ENCODE measurements at regions not wholly inside any gene's neighbourhood (a gene's known extent, or its start where the extent isn't known, plus 50 kb on each side); places are given as distances from the start of the nearest gene placed in this dataset.

- H3K27me3 ChIP-seq = no peaks in the 10 kb centered on the region
Observed at GRCh38 chr2:66324909-66325528, 109.9 kb upstream of the MEIS1 start.

GRCh38 chr2:66324356-66324755, 110.6 kb upstream of the MEIS1 start:
- Histone ChIP-seq H3K27ac (no peak overlapping the region), H3K36me3 (no peaks in the 10 kb centered on the region), H3K4me1 (no peaks in the 10 kb centered on the region), H3K9me3 (no peaks in the 10 kb centered on the region), H3K27me3 (no peaks in the 10 kb centered on the region), H3K4me3 (no peak overlapping the region)
- DNase-seq = no peak
- TF ChIP-seq POLR2A (IDR thresholded peaks at IDR 0.05) = no peak
- TF ChIP-seq, protein P1, sequence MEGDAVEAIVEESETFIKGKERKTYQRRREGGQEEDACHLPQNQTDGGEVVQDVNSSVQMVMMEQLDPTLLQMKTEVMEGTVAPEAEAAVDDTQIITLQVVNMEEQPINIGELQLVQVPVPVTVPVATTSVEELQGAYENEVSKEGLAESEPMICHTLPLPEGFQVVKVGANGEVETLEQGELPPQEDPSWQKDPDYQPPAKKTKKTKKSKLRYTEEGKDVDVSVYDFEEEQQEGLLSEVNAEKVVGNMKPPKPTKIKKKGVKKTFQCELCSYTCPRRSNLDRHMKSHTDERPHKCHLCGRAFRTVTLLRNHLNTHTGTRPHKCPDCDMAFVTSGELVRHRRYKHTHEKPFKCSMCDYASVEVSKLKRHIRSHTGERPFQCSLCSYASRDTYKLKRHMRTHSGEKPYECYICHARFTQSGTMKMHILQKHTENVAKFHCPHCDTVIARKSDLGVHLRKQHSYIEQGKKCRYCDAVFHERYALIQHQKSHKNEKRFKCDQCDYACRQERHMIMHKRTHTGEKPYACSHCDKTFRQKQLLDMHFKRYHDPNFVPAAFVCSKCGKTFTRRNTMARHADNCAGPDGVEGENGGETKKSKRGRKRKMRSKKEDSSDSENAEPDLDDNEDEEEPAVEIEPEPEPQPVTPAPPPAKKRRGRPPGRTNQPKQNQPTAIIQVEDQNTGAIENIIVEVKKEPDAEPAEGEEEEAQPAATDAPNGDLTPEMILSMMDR (IDR thresholded peaks at IDR 0.05) = no peak

More at GRCh38 chr2:66324909-66325528, 109.9 kb upstream of the MEIS1 start:
- no peak overlapping the region for H3K27ac ChIP-seq
- TF ChIP-seq POLR2A (IDR thresholded peaks at IDR 0.05) = no peak
- TF ChIP-seq, protein P1 (IDR thresholded peaks at IDR 0.05) = no peak
- no peaks in the 10 kb centered on the region for H3K9me3 ChIP-seq
- no peak overlapping the region for H3K4me3 ChIP-seq
- no peaks in the 10 kb centered on the region for H3K36me3 ChIP-seq
- no peak for DNase-seq
- H3K4me1 ChIP-seq = no peaks in the 10 kb centered on the region

- DNase-seq = no peak
- Histone ChIP-seq H3K4me1 (no peaks in the 10 kb centered on the region), H3K9me3 (no peaks in the 10 kb centered on the region), H3K27me3 (no peaks in the 10 kb centered on the region), H3K4me3 (no peak overlapping the region), H3K27ac (no peak overlapping the region), H3K36me3 (no peaks in the 10 kb centered on the region)
- no peak for TF ChIP-seq POLR2A (IDR thresholded peaks at IDR 0.05)
- TF ChIP-seq, protein P1 (IDR thresholded peaks at IDR 0.05) = no peak
Observed at GRCh38 chr2:66323406-66323805, 111.5 kb upstream of the MEIS1 start.

GRCh38 chr2:66322506-66323260, 112.2 kb upstream of the MEIS1 start:
- Histone ChIP-seq H3K27ac (no peak overlapping the region), H3K27me3 (no peaks in the 10 kb centered on the region), H3K4me1 (no peaks in the 10 kb centered on the region), H3K9me3 (no peaks in the 10 kb centered on the region), H3K4me3 (no peak overlapping the region), H3K36me3 (no peaks in the 10 kb centered on the region)
- TF ChIP-seq, protein P1 (IDR thresholded peaks at IDR 0.05) = no peak
- TF ChIP-seq POLR2A (IDR thresholded peaks at IDR 0.05) = no peak
- DNase-seq = no peak

DNA sequence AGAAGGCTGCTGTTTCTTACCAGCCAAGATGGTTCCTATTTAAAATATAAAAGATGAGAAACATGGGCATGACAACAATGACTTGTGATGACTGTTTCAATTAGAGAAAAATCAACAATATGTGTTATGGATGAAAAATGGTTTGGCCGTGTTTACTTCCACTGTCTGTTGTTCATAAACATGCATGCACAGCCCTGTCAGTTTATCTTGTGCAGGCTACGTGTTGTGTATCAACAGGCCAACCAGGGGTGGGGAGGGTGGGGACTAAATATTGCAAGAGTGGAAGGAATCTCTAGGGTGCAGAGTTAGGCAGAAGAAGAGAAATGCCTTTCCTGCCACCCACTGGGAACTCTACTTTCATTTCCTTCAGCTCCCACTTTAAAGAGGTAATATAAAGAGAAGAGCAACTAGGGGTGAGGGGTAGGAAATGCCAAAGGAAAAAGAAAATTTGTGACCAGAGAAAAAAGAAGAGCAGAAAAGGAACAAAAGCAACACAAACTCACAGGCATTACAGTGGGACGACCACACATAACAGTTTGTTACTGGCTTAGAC, 116.8 kb upstream of the MEIS1 start:
- Histone ChIP-seq H3K4me1 (no peaks in the 10 kb centered on the region), H3K27ac (no peak overlapping the region), H3K9me3 (no peaks in the 10 kb centered on the region), H3K27me3 (no peaks in the 10 kb centered on the region), H3K36me3 (no peaks in the 10 kb centered on the region), H3K4me3 (no peak overlapping the region)
- DNase-seq = no peak
- no peak for TF ChIP-seq POLR2A (IDR thresholded peaks at IDR 0.05)
- TF ChIP-seq, protein P1 (IDR thresholded peaks at IDR 0.05) = no peak

All from Peyer's patch (tissue), 4 donors.